Fibroblast of skin of scalp (primary cell): ENCODE measurements at regions not wholly inside any gene's neighbourhood (a gene's known extent, or its start where the extent isn't known, plus 50 kb on each side); places are given as distances from the start of the nearest gene placed in this dataset.

Experiments used
- DNase-seq: peaks from one replicate; pipeline ENCODE4 v3.0.0-alpha.2; 2013

GRCh38 chr9:92185096-92185495 lies 69.9 kb upstream of the SPTLC1 start:
- no peak for DNase-seq

- no peak for DNase-seq
These were observed 68.9 kb upstream of the SPTLC1 start for GRCh38 chr9:92184041-92184564.

- no peak for DNase-seq
These were observed 68.2 kb upstream of the SPTLC1 start for GRCh38 chr9:92183449-92183848.

GRCh38 chr9:92181296-92181695 lies 66.1 kb upstream of the SPTLC1 start:
- DNase-seq = no peak

- peak; percentile 93 for DNase-seq
These were observed 65.5 kb upstream of the SPTLC1 start for GRCh38 chr9:92180669-92181181.

- no peak for DNase-seq
These were observed 64.8 kb upstream of the SPTLC1 start for GRCh38 chr9:92180002-92180400.

GRCh38 chr9:92179286-92180001 lies 64.2 kb upstream of the SPTLC1 start:
- no peak for DNase-seq

GRCh38 chr9:92177591-92177990 lies 62.4 kb upstream of the SPTLC1 start:
- no peak for DNase-seq

GRCh38 chr9:92176800-92177185 lies 61.6 kb upstream of the SPTLC1 start:
- DNase-seq = no peak

- DNase-seq = no peak
These were observed 61.0 kb upstream of the SPTLC1 start for GRCh38 chr9:92176068-92176799.

- no peak for DNase-seq
These were observed 60.2 kb upstream of the SPTLC1 start for GRCh38 chr9:92175441-92175840.

GRCh38 chr9:92173318-92173717 lies 58.1 kb upstream of the SPTLC1 start:
- no peak for DNase-seq

- no peak for DNase-seq
These were observed 56.6 kb upstream of the SPTLC1 start for GRCh38 chr9:92171822-92172221.

GRCh38 chr9:92171281-92171680 lies 56.1 kb upstream of the SPTLC1 start:
- DNase-seq = no peak

- DNase-seq = no peak
These were observed 55.6 kb upstream of the SPTLC1 start for GRCh38 chr9:92170848-92171247.

- no peak for DNase-seq
These were observed 50.3 kb upstream of the SPTLC1 start for GRCh38 chr9:92165484-92165883.
